GM23248 (cell line): ENCODE measurements at regions not wholly inside any gene's neighbourhood (a gene's known extent, or its start where the extent isn't known, plus 50 kb on each side); places are given as distances from the start of the nearest gene placed in this dataset.

Source experiments
- EZH2 ChIP-seq: fragments of 200-600 bp; sonication (generic); IDR thresholded peaks from 2 replicates; pipeline ENCODE4 v1.6.1; 2018; ENCODE audit warnings: antibody characterized with exemption, mild to moderate bottlenecking; ENCODE audit not compliant: insufficient read depth, poor library complexity, severe bottlenecking
- EZH2phosphoT487 ChIP-seq: fragments of 200-600 bp; sonication (generic); IDR thresholded peaks from 2 replicates; pipeline ENCODE4 v1.6.1; 2018; ENCODE audit warnings: antibody characterized with exemption, moderate library complexity, mild to moderate bottlenecking, low read depth; ENCODE audit not compliant: insufficient read depth

GRCh38 chr11:15519911-15520310, 405.2 kb downstream of the INSC start:
- TF ChIP-seq EZH2 (no peak), EZH2phosphoT487 (no peak)
